H1 (cell line): ENCODE measurements at regions not wholly inside any gene's neighbourhood (a gene's known extent, or its start where the extent isn't known, plus 50 kb on each side); places are given as distances from the start of the nearest gene placed in this dataset.

Source experiments
- HDAC2 ChIP-seq, 2 experiments: fragments of 300-600 bp in 1 of 2; sonication (generic) in 1 of 2; IDR thresholded peaks; 2 replicates each; pipeline ENCODE4 v1.6.1; 2011 to 2012; ENCODE audit warnings: low read depth in 2 of 2, low read length in 2 of 2, mild to moderate bottlenecking in 2 of 2, moderate library complexity in 2 of 2, borderline replicate concordance in 1 of 2, inconsistent platforms in 1 of 2
- NANOG ChIP-seq: IDR thresholded peaks from 2 replicates; pipeline ENCODE4 v1.6.1; 2011; ENCODE audit warnings: low read length, low read depth, mild to moderate bottlenecking, inconsistent platforms; ENCODE audit not compliant: insufficient read depth, poor library complexity, severe bottlenecking
- TAF1 ChIP-seq: IDR thresholded peaks from 2 replicates; pipeline ENCODE4 v1.6.1; 2011; ENCODE audit warnings: mild to moderate bottlenecking, low read depth, low read length

GRCh38 chr6:106025655-106026054 is 60.5 kb upstream of the PRDM1 start:
- no peak for TF ChIP-seq TAF1
- no peak for TF ChIP-seq HDAC2 (IDR thresholded peaks at IDR 0.05; ENCODE audit: borderline replicate concordance in 1 of 2, low read depth in 2 of 2, low read length in 2 of 2)
- no peak for TF ChIP-seq NANOG
